ENCODE measurements at regions not wholly inside any gene's neighbourhood (a gene's known extent, or its start where the extent isn't known, plus 50 kb on each side); places are given as distances from the start of the nearest gene placed in this dataset.

DNA sequence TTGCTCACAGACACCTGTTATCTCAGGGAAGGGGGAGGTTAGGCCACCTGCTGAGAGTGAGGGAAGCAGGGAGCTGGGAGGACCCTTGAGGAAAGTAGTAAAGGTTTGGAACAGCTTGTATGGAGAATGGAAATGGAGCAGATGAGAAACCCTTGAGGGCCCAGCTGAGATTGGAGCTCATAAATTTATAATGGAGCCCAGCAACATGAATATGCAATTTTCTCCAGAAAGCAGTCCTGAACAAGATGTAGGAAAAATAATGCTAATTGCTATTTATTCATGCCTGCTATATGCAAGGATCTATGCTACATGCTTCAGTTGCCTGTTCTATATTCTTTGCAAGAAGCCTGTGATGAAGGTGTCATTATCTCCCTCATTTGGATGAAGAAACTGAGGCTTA is 67.5 kb upstream of the LEF1 start (continued):
- TF ChIP-seq ZSCAN20 (CRISPR knock-in tag; IDR thresholded peaks at IDR 0.05; ENCODE audit: borderline replicate concordance) (no peak), SKIL (CRISPR knock-in tag; IDR thresholded peaks at IDR 0.05; ENCODE audit: borderline replicate concordance) (no peak), ZNF280D (CRISPR knock-in tag; IDR thresholded peaks at IDR 0.05) (no peak), REL (CRISPR knock-in tag; conservative IDR thresholded peaks at IDR 0.05) (no peak), ZSCAN29 (CRISPR knock-in tag; conservative IDR thresholded peaks at IDR 0.05) (no peak), PRDM10 (CRISPR knock-in tag; IDR thresholded peaks at IDR 0.05; ENCODE audit: low read depth) (no peak), ZNF639 (CRISPR knock-in tag; conservative IDR thresholded peaks at IDR 0.05) (no peak), PLRG1 (conservative IDR thresholded peaks at IDR 0.05) (no peak)
- TF ChIP-seq, protein P1, sequence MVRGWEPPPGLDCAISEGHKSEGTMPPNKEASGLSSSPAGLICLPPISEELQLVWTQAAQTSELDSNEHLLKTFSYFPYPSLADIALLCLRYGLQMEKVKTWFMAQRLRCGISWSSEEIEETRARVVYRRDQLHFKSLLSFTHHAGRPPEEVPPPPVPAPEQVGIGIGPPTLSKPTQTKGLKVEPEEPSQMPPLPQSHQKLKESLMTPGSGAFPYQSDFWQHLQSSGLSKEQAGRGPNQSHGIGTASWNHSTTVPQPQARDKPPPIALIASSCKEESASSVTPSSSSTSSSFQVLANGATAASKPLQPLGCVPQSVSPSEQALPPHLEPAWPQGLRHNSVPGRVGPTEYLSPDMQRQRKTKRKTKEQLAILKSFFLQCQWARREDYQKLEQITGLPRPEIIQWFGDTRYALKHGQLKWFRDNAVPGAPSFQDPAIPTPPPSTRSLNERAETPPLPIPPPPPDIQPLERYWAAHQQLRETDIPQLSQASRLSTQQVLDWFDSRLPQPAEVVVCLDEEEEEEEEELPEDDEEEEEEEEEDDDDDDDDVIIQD (CRISPR knock-in tag; IDR thresholded peaks at IDR 0.05; ENCODE audit: low read depth): no peak
